ENCODE measurements at regions not wholly inside any gene's neighbourhood (a gene's known extent, or its start where the extent isn't known, plus 50 kb on each side); places are given as distances from the start of the nearest gene placed in this dataset.

DNA sequence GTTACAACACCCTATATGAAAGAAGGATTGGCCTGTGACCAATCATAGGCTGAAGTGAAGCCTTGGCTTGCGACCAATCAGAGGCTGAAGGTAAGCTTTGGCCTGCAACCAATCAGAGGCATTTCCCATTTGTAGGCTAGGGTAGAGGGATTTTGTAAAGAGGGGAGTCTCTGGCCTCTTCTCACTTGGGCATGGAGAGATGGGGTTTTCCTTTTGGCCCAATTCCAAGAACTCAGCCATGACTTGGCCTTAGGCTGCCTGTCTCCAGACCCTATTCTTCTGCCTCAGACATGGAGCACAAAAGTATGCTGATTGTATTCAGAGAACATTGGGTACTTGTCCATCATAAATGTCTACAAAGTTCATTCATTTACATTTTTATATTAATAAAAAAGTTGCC is 308.3 kb downstream of the UTRN start (continued):
- TF ChIP-seq POU5F1 (IDR thresholded peaks at IDR 0.05; ENCODE audit: low read depth, low read length) (no peak), ZNF274 (IDR thresholded peaks at IDR 0.05; ENCODE audit: borderline replicate concordance, extremely low read depth, low read length) (no peak), RXRA (IDR thresholded peaks at IDR 0.05; ENCODE audit: insufficient read depth, low read depth, low read length) (no peak), RAD21 (IDR thresholded peaks at IDR 0.05 in 1 of 2, conservative IDR thresholded peaks at IDR 0.05 in 1 of 2; ENCODE audit: low read depth in 2 of 2, low read length in 2 of 2) (no peak), EP300 (IDR thresholded peaks at IDR 0.05; ENCODE audit: borderline replicate concordance in 1 of 2, low read depth in 2 of 2, low read length in 2 of 2) (no peak), CBX5 (IDR thresholded peaks at IDR 0.05; ENCODE audit: low read depth, low read length) (no peak), MAFK (IDR thresholded peaks at IDR 0.05; ENCODE audit: low read depth, low read length) (no peak)

Data from H1 (cell line).